Suppressor macrophage treated with lipopolysaccharide for 1 hour (primary cell): ENCODE measurements at regions not wholly inside any gene's neighbourhood (a gene's known extent, or its start where the extent isn't known, plus 50 kb on each side); places are given as distances from the start of the nearest gene placed in this dataset.

Experiments used
- DNase-seq, 3 donors: peaks; one replicate each; pipeline ENCODE4 v3.0.0-alpha.2; 2020 to 2022

DNA sequence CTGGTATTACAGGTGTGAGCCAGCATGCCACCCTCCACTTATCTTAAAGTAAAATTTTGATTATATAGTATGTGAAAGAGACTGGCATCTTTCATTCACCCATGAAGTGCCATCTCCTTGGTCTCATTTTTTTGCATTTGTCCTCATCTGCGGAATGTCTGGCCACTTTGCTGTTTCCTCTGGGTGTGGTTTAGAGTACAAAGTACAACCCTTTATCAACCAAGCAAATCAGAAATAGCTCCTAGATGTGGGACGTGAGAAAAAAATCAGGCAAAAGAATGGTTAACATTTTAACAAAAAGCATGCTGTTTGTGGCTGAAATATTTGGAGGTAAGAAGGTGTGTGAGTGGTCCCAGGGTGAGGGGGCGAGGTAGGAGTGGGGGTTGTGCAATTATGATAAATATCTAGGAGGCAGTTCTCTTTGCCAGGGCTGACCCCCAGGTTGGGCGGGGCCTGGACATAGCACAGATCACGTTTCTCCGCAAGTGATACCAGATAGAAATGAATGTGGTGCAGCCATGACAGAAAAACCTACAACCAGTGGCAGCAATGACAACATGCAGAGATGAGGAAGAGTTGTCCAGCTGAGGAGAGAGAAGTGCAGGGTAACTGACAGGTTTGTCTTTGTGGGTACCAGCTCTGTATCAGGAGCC is 115.8 kb upstream of the SERTAD2 start:
- DNase-seq, result no peak

DNA sequence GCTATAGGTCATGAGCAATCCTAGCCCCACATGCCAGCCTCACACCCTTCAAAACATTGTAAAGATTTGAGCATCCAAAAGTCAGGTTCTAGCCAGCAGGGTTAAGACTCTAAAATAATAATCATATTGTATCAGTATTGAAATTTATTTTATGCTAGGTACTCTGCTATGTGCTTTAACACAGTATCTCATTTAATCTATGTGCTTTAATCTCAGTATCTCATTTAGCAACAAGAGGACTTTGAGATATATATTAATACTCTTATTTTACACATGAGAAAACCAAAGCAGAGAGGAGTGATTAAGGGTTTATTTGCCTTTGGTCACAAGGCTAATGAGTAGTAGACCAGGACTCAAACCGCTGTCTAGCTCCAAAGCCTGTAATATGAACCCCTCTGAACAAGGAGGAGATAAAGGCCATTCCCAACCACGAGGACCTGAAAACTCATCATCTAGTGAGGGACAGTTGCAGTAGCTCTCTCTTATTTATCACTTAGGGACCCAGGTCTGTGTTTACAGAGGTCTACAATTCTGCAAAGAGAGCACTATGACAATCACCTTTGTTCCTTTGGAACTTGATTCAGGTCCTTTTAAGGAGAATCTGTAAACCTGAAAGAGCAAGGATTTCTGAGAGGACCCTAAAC is 116.5 kb upstream of the SERTAD2 start:
- DNase-seq, result no peak

GRCh38 chr2:64770781-64771334 is 117.1 kb upstream of the SERTAD2 start:
- DNase-seq, result no peak

DNA sequence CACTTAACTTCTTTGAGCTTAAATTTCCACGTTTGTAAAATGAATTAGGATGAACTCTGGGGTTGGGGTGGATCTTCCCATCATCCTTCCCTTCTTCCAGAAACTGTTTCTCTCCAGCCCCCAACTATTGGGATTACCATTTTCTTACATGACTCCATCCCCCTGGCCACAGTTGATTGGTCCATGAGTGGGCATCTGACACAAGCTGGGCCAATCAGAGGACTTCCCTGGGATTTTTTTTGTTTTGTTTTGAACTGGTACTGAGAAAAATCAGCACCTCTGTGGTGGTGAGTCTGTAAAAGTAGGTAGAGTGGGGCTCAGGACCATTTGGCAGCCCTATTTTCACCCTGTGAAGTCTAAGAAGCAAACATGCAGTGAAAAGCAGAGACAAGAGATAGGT is 118.0 kb upstream of the SERTAD2 start:
- DNase-seq, result no peak

DNA sequence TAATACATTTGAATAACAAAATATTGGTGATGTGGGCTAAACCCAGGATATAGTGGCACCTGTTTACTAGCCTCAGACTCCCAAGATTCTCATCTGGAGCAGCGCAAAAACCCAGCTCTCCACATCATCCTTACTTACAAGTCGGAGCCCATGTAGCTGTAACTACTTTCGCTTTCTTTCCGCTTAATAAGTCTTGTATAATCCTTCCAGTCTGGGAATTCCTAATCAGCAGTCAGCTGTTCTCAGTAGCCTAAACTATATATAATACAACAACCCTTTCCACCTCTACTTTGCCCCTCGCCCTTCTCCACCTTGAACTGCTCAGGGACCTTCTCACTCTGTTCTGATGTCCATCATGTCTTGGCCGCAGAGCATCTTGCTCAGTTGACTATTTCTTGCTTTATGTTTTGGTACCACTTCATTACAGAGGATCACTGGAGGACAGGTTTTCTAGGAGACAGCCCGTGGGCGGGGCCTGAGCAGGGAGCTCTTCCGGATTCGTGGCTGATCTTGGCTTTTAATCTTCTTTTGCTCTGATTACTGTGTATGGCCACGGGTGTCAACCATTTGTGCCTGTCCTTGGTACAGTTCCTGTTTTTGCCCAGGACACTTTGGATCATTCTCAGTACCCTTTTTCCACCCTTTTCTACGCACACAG is 119.9 kb upstream of the SERTAD2 start:
- DNase-seq, result no peak

DNA sequence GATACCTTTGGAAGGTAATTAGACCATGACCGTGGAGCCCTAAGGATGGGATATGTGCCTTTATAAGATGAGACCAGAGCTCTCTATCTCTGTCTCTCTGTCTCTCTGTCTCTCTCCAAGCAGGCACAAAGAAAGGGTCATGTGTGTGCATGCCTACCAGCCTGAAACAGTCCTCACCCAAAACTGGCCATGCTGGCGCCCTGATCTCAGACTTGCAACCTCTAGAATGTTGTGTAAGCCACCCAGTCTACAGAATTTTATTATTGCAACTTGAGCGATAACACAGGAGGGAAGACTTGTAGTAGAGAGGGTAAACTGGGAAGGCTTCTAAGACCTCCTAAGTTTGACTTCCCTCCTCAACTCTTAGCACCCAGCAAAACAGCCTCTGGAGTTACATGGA is 124.1 kb upstream of the SERTAD2 start:
- DNase-seq, result no peak

DNA sequence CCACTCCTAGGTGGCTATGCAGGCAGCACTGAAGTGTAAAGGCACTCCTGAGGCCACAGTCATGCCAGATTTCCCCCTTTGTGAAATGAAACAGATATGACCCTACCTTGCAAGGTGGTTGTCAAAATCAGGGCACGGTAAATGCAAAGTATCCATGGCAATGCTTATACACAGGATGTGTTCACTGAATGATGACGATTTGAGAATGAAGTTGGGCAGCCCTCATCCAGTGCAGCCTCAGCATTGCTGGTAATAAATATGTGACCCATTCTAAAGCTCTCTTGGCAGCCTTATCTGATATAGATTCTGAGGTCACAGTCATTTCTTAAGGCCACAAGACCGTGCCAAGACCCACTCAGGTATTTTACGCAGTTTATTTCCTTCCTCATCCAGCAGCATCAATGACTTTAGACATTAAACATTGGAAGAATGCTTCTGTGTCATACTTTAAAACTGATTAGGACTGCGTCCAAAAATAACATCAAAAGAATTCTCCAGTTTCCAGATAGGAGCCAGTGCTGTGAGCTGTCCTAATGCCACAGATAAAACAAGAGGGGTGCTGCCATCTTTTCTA is 125.5 kb upstream of the SERTAD2 start:
- no peak for DNase-seq

DNA sequence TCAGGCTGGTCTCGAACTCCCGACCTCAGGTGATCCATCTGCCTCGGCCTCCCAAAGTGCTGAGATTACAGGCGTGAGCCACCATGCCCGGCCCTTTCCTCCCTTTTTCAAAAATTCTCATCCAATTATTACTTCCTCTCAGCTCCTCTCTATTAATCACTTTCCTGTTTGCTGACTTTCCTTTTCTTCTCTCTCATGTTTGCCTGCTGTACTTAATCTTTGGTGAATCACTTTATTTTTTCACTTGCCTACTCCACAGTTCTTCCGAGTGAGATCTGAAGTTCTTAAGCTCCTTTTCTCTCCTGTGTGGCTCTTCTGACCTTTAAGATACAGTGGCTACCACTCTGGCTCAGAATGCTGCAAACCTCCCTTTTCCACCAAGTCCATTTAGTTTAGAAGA is 126.3 kb upstream of the SERTAD2 start:
- DNase-seq, result peak; percentile 31 to 65 (median 64)

GRCh38 chr2:64781711-64782390 is 128.1 kb upstream of the SERTAD2 start:
- DNase-seq, result no peak

DNA sequence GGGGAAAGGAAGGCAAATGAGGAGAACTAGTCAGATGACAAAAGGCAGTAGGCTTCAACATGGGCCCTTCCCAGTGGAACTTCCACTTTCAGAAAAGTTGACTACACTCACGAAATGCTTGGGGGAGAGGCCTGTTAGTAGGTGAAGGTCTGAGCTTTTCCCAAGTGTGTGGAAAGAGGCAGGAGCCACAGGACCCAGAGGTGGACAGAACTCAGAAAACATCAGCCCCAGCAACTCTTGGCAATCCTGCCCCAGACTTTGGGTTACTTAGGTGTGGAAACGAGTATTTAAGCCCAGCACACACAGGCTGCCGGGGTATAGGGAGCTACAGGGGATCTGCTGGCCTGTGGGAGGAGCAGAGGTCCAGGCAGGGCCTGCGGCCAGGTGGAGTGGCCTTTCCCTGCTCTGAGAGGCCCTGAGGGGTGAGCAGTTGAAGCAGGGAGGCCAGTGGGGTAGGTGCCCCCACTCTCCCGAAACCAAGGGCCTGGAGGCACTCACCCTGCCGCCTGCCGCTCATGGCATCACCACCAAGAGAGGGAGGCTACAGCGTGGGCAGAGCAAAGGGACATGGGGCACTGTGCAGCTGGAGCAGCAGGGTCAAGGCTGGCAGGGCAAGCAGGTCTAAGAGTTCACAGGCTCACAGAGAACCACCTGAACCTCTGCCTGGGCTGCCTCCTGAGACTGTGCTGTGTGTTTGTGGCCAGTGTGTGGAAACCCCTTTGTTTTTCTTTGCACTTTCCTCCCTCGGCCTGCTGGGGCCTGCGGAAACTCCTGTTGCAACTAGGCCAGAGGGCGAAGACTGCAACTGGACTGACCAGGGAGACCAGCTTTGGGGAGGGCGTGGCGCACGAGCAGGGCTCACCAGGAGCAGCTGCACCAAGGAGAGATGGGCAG is 130.7 kb upstream of the SERTAD2 start:
- DNase-seq, result peak in 2 of 3 donors; percentile 30 to 32

GRCh38 chr2:64785245-64785644 is 131.5 kb upstream of the SERTAD2 start:
- DNase-seq, result no peak

- peak; percentile 41 to 62 (median 61) for DNase-seq
These were observed 132.8 kb upstream of the SERTAD2 start for GRCh38 chr2:64786343-64787018.

- DNase-seq, result no peak
These were observed 133.3 kb upstream of the SERTAD2 start for GRCh38 chr2:64787019-64787365.

DNA sequence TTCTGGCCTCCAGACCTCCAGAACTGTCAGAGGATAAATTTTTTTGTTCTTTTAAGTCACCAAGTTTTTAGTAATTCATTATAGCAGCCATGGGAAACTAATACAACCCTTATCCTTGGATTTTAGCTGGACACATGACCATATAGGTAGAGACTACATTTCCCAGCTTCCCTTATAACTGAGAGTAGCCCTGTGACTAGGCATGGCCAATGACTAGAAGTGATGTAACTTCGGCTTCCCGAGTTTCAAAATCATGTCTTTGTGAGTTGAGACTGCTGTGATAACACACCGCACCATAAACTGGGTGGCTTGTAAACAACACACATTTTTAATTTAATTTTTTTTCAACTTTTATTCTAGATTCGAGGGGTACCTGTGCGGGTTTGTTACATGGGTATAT is 134.0 kb upstream of the SERTAD2 start:
- peak; percentile 71 to 83 (median 80) for DNase-seq

DNA sequence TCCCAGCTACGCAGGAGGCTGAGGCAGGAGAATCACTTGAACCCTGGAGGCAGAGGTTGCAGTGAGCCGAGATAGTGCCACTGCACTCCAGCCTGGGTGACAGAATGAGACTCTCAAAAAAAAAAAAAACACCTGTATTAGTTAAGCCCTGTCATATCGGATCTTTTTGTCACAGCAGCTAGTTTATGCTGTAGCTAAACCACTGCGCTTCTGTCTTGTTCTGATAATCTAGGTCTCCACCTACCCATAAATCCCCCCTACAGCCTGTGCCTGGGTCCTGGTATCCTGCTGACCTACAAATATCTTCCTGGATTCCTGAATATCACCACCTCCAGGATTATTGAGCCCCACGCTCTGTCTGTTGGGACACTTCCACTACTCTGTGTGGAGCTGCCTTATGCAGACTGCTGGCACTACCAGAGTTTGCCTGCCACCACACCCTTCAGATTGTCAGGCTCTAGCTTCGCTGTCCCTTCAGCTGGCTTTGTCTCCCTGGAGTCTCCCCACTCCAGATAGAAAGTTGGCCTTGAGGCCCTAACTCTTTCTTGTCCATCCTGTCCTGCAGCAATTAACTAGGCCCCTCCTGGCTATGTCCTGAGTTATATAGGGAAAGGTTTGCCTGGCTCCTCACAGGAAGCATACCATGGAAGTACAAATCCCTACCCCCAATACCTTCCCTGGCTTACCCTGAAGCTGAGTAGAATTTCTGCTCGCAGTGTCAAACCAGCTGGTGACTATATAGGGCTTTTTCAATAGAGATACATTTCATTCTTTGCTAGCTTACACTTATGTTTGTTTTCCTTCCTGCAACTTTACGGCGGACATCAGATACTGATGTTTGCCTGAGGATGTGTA is 136.0 kb upstream of the SERTAD2 start:
- no peak for DNase-seq

- no peak for DNase-seq
These were observed 138.6 kb upstream of the SERTAD2 start for GRCh38 chr2:64792300-64792699.

DNA sequence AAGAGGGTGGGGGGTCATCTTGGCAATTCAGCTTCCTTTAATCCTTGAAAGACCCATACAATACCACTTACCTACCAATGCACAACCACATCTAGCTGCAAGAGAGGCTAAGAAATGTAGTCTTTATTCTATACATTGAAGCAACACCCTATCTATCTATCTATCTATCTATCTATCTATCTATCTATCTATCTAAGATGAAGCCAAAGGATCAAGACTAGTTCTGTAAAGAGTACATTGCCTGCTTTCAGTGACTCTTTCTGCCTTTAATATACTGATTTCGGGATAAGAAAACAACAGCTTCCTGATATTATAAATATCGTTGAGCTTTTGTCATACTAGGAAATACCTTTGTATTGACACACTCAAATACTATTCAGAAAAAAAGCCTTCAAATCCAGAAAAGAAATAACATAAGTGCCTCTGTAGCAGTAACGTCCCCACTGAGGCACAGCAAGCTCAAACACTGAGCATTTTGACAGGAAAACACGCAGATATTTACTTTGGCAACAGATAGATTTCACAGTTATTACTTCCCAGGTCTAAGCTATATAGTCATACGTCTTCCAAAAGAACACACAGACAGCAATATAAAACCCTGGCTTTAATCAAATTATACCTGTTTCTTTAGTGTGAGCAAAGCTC is 139.4 kb upstream of the SERTAD2 start:
- DNase-seq, result no peak

DNA sequence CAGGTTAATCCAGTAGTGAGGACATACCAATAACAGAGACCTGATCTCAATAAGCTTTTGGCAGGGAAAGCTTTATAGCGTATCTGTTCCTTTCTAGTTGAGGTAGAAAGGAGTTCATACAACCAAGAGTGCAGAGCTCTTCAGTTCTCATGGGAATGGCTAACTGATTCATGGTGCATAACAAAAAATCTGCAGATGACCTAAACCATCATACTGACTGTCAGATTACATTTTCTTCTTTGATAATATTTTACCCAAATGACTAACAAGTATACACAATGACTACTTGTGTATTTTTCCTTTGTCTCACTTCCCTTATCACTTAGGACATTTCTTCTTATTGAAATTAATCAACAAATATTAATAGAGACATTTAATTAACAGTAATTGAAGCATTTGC is 140.0 kb upstream of the SERTAD2 start:
- DNase-seq, result peak in 2 of 3 donors; percentile 20

DNA sequence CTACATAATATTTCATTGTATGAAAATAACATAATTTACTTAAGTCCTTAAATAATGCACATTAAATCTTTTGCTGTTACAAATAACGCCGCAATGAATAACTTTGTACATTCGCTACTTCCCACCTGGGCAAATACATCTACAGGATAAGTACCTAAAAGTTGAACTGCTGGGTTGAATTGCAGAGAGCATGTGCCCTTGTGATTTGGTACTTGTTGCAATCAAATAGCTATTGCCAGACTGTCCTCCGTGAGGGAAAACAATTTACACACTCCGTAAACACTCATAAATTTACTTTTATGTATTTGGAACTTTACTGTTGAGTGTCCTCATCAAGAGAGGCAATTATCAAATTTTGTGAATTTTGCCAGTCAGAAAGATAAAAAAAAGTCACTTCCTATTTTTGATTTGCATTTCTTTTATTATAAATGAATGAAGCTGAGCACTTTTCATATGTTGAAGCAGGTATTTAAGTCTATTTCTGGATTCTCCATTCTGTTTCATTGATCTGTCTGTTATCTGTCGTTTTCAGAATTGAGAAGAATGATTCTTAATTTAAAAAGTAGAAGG is 140.8 kb upstream of the SERTAD2 start:
- DNase-seq, result no peak
